HEK293T (cell line): ENCODE measurements at regions not wholly inside any gene's neighbourhood (a gene's known extent, or its start where the extent isn't known, plus 50 kb on each side); places are given as distances from the start of the nearest gene placed in this dataset.

Experiments used
- CTCF ChIA-PET: fragments of 350-600 bp; formaldehyde crosslinking; extraction: SDS; loops from one replicate; lab custom pipeline; 2021; ENCODE audit warnings: antibody characterized with exemption, inconsistent platforms; lab: Yijun Ruan, JAX
- POLR2A ChIA-PET: fragments of 350-600 bp; formaldehyde crosslinking; extraction: SDS; loops from one replicate; lab custom pipeline; 2020; ENCODE audit warnings: antibody characterized with exemption, inconsistent platforms; lab: Yijun Ruan, JAX
- DNase-seq: peaks from one replicate; pipeline ENCODE4 v3.0.0; 2012; ENCODE audit warnings: mixed read lengths; ENCODE audit errors: extremely low spot score
- ARNT ChIP-seq: fragments of 450-650 bp; IDR thresholded peaks from 2 replicates; pipeline ENCODE4 v1.6.1; 2017; ENCODE audit warnings: mild to moderate bottlenecking
- BHLHE40 ChIP-seq: fragments of 450-650 bp; IDR thresholded peaks from 2 replicates; pipeline ENCODE4 v1.6.1; 2016; ENCODE audit warnings: mild to moderate bottlenecking, moderate library complexity, borderline replicate concordance
- CTBP1 ChIP-seq: fragments of 450-650 bp; IDR thresholded peaks from 2 replicates; pipeline ENCODE4 v1.6.1; 2016; ENCODE audit warnings: borderline replicate concordance
- ELF4 ChIP-seq: fragments of 450-650 bp; IDR thresholded peaks from 2 replicates; pipeline ENCODE4 v1.6.1; 2017; ENCODE audit warnings: antibody characterized with exemption
- FOXA1 ChIP-seq: fragments of 450-650 bp; IDR thresholded peaks from 2 replicates; pipeline ENCODE4 v1.6.1; 2016; ENCODE audit warnings: mild to moderate bottlenecking
- FOXK2 ChIP-seq: fragments of 450-650 bp; IDR thresholded peaks from 2 replicates; pipeline ENCODE4 v1.6.1; 2016; ENCODE audit warnings: mild to moderate bottlenecking
- FOXM1 ChIP-seq: fragments of 450-650 bp; IDR thresholded peaks from 2 replicates; pipeline ENCODE4 v1.6.1; 2017; ENCODE audit warnings: mild to moderate bottlenecking, borderline replicate concordance
- HDGF ChIP-seq: fragments of 450-650 bp; IDR thresholded peaks from 2 replicates; pipeline ENCODE4 v1.6.1; 2017; ENCODE audit warnings: antibody characterized with exemption, borderline replicate concordance
- L3MBTL2 ChIP-seq: fragments of 450-650 bp; conservative IDR thresholded peaks from 2 replicates; pipeline ENCODE4 v1.6.1; 2016; ENCODE audit warnings: mild to moderate bottlenecking
- LEF1 ChIP-seq: fragments of 450-650 bp; IDR thresholded peaks from 2 replicates; pipeline ENCODE4 v1.6.1; 2017; ENCODE audit warnings: mild to moderate bottlenecking, borderline replicate concordance
- NFRKB ChIP-seq: fragments of 450-650 bp; IDR thresholded peaks from 2 replicates; pipeline ENCODE4 v1.6.1; 2016; ENCODE audit warnings: mild to moderate bottlenecking, moderate library complexity
- PKNOX1 ChIP-seq: fragments of 450-650 bp; IDR thresholded peaks from 2 replicates; pipeline ENCODE4 v1.6.1; 2016
- SP1 ChIP-seq: fragments of 450-650 bp; IDR thresholded peaks from 2 replicates; pipeline ENCODE4 v1.6.1; 2017
- SUZ12 ChIP-seq: fragments of 450-650 bp; IDR thresholded peaks from 2 replicates; pipeline ENCODE4 v1.6.1; 2016; ENCODE audit warnings: mild to moderate bottlenecking
- TARDBP ChIP-seq: fragments of 450-650 bp; IDR thresholded peaks from 2 replicates; pipeline ENCODE4 v1.6.1; 2016
- ZNF384 ChIP-seq: fragments of 450-650 bp; IDR thresholded peaks from 2 replicates; pipeline ENCODE4 v1.6.1; 2016

- CTCF ChIA-PET = no interaction called here
- TF ChIP-seq ARNT (no peak), ELF4 (no peak), NFRKB (no peak), SUZ12 (no peak), FOXA1 (no peak), LEF1 (no peak), PKNOX1 (no peak), BHLHE40 (no peak), SP1 (no peak), HDGF (no peak), L3MBTL2 (no peak), CTBP1 (no peak), ZNF384 (no peak), TARDBP (no peak), FOXM1 (no peak), FOXK2 (no peak)
- DNase-seq = no peak
- POLR2A ChIA-PET = no interaction called here
Observed at GRCh38 chr2:204237416-204237815, 300.9 kb downstream of the ICOS start.

DNA sequence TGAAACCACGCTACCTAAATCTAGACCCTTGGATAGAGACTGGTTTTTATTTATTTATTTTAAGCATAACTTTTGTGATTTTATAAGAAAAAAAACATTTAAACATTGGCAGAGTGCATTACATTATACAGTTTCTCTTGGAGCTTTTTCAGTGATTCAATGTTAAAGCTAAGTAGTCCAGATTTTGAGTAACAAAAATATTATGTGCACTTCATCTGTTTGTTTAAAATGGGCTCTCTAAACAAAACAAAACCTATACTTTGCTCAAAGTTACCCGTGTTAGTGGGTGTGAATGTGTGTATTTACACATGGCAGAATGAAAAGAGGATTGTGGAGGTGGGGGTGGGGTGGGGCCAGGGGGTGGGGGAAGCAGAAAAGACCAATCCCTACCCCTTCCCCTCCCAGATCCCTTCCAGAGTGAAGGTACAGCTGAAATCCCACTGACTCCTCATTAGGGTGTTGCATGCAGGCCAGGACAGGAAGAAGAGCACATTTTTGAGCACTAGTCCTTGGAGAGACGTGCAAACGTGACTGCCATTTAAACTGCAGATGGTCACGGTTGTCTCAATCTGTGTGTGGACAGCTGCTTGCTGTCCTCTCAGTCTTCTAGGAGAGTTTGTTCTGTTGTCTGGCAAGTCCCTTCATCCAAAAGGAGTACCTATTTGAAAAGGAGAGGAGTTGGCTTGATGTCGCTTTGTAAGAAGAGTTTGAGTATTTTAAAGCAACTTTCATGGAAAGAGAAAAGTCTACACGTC is 303.0 kb downstream of the ICOS start:
- ChIA-PET CTCF (no interaction called here), POLR2A (no interaction called here)
- DNase-seq = no peak
- no peak for TF ChIP-seq TARDBP
- TF ChIP-seq LEF1 = no peak
- no peak for TF ChIP-seq NFRKB
- no peak for TF ChIP-seq SP1
- TF ChIP-seq CTBP1 = no peak
- no peak for TF ChIP-seq SUZ12
- TF ChIP-seq ZNF384 = no peak
- no peak for TF ChIP-seq FOXM1
- TF ChIP-seq ARNT = no peak
- TF ChIP-seq FOXA1 = no peak
- TF ChIP-seq ELF4 = no peak
- no peak for TF ChIP-seq PKNOX1
- no peak for TF ChIP-seq HDGF
- TF ChIP-seq BHLHE40 = no peak
- TF ChIP-seq FOXK2 = no peak
- TF ChIP-seq L3MBTL2 = no peak

DNA sequence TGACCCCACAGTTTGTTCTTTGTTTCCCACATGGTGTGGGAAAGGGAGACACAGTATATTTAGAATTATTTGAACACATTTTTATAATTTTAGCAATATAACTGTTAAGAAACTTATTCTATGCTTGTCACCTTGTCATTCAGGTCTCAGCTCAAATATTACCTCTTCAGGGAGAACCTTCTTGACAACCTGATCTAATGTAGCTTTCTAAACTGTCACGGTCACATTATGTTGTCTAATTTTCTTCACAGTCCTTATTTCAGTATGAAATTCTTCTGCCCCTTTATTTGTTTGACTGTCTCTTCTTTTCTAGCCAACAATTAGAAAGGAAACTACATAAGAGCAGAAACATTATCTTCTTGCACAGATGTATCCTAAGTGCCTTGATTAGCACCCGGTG is 304.3 kb upstream of the PARD3B start:
- ChIA-PET CTCF (no interaction called here), POLR2A (no interaction called here)
- no peak for DNase-seq
- TF ChIP-seq CTBP1 (no peak), ELF4 (no peak), NFRKB (no peak), ZNF384 (no peak), SUZ12 (no peak), LEF1 (no peak), L3MBTL2 (no peak), ARNT (no peak), HDGF (no peak), FOXK2 (no peak), SP1 (no peak), TARDBP (no peak), BHLHE40 (no peak), PKNOX1 (no peak), FOXA1 (no peak), FOXM1 (no peak)

GRCh38 chr2:204249437-204249836 is 295.8 kb upstream of the PARD3B start:
- ChIA-PET POLR2A (no interaction called here), CTCF (interaction anchor here (1.2 kb wide), 1 partner anchor 11 kb away, joined by 3 read pairs; no protein-coding TSS in a partner anchor)
- DNase-seq = no peak
- no peak for TF ChIP-seq FOXM1
- TF ChIP-seq ZNF384 = no peak
- no peak for TF ChIP-seq FOXK2
- TF ChIP-seq BHLHE40 = no peak
- no peak for TF ChIP-seq TARDBP
- no peak for TF ChIP-seq ELF4
- TF ChIP-seq CTBP1 = no peak
- TF ChIP-seq PKNOX1 = no peak
- no peak for TF ChIP-seq LEF1
- TF ChIP-seq FOXA1 = no peak
- TF ChIP-seq SUZ12 = no peak
- no peak for TF ChIP-seq NFRKB
- no peak for TF ChIP-seq ARNT

DNA sequence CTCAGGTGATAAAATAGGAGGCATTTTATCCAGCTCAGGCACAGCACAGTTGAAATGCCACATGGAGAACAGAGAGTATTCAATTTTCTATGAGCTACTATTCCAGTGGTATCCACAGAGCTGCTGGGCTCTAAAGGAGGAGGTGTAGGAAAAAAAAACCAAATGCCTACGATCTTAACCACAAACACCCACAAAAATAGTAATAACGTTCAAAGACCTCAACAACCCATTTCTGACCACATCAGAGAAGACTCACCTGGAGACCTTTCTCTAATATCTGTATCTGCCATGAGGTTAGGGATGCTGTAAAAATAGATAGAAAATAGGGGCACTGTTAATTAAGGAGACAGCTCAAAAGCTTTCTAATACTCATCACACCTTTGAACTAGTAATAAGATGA is 294.6 kb upstream of the PARD3B start:
- no peak for DNase-seq
- POLR2A ChIA-PET = no interaction called here
- CTCF ChIA-PET = interaction anchor here (1.0 kb wide), 1 partner anchor 10 kb away, joined by 5 read pairs; no protein-coding TSS in a partner anchor
- no peak for TF ChIP-seq L3MBTL2
- no peak for TF ChIP-seq FOXA1
- no peak for TF ChIP-seq FOXM1
- TF ChIP-seq ELF4 = no peak
- no peak for TF ChIP-seq ZNF384
- no peak for TF ChIP-seq PKNOX1
- TF ChIP-seq SP1 = no peak
- no peak for TF ChIP-seq HDGF
- no peak for TF ChIP-seq NFRKB
- no peak for TF ChIP-seq CTBP1
- TF ChIP-seq SUZ12 = no peak
- TF ChIP-seq ARNT = no peak
- TF ChIP-seq LEF1 = no peak
- TF ChIP-seq BHLHE40 = no peak
- TF ChIP-seq FOXK2 = no peak
- TF ChIP-seq TARDBP = no peak
